DOHH2 (cell line): ENCODE measurements at regions not wholly inside any gene's neighbourhood (a gene's known extent, or its start where the extent isn't known, plus 50 kb on each side); places are given as distances from the start of the nearest gene placed in this dataset.

Experiments
- CTCF ChIP-seq: fragments of 200-600 bp; sonication (generic); IDR thresholded peaks from one replicate; pipeline ENCODE4 v1.5.1; 2014; ENCODE audit warnings: antibody characterized with exemption, mild to moderate bottlenecking, low read depth, low read length; ENCODE audit not compliant: poor library complexity, severe bottlenecking
- EZH2phosphoT487 ChIP-seq: fragments of 200-600 bp; sonication (generic); IDR thresholded peaks from 2 replicates; pipeline ENCODE4 v1.6.1; 2017; ENCODE audit warnings: borderline replicate concordance, mild to moderate bottlenecking, antibody characterized with exemption, low read length, moderate library complexity, mixed read lengths

DNA sequence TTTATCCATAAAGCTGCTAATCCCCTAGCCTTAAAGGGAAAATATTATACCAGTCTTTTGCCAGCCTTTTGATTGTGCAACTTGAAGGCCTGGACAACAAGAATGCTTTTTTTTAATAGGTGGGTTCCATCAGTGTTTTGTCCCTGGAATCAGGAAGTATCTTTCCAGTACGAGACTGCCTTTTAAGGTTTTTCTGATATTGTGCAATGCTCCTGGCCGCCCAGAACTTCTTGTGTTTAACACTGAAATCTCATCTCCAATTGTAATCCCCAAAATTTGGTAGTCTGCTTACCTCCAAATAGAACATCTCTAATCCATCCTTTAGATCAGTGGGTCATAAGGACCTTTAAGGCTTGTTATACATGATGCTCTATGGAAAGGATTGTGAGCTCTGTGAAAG, 256.7 kb downstream of the NAF1 start:
- no peak for TF ChIP-seq EZH2phosphoT487
- no peak for TF ChIP-seq CTCF
